Fibroblast of the aortic adventitia (primary cell): ENCODE measurements at regions not wholly inside any gene's neighbourhood (a gene's known extent, or its start where the extent isn't known, plus 50 kb on each side); places are given as distances from the start of the nearest gene placed in this dataset.

Experiments used
- DNase-seq: peaks from one replicate; pipeline ENCODE4 v3.0.0-alpha.2; 2010; ENCODE audit warnings: low read depth
- H3K4me3 ChIP-seq: 2 replicates; pipeline ENCODE4 v1.5.1; 2011; ENCODE audit warnings: low read depth, mild to moderate bottlenecking, control low read depth, low read length, moderate library complexity
- TF ChIP-seq, protein P1 (sequence below): IDR thresholded peaks from 2 replicates; pipeline ENCODE4 v1.5.1; 2011; ENCODE audit warnings: mild to moderate bottlenecking, low read length, control low read depth, inconsistent platforms; ENCODE audit not compliant: insufficient read depth

DNA sequence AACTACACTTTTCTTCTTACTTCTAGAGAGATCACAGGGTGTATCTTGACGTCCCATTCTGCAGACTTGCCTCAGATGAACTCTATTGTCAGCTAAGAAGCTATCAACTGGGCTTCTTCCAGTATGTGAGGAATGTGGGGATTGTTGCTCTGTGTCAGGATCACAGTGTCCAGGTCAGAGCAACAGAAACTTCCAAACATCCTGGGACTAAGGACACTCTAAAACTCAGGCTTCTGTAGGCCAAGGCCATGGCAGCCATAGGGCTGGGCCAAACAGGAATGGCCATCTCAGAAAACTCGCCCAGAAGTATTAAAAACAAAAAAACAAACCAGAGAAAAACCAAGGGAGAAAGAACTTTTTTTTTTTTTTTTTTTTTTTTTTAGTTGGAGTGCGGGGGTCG is 210.0 kb upstream of the CLINT1 start:
- no peak for DNase-seq

DNA sequence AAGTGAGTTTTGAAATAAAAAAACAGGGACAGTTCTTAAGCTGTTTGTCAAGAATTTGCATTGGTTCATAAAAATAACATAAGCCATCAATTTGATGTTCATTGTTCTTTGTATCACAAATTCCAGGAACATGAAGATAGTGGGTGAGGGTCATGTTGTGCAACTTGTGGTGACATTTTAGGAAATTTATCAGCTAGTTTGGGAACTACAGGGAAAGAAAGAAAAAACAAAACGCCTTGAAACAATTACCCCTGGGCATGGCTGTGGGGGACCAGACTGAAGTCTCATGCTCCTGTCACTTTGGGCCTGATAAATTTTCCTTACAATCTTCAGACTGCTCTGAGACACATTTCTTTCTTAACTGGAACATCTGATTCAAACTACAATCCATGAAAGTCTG is 207.1 kb upstream of the CLINT1 start:
- no peak for DNase-seq

More for the DNA sequence above, 210.0 kb upstream of the CLINT1 start:
- no peak overlapping the region for H3K4me3 ChIP-seq
- TF ChIP-seq, protein P1, sequence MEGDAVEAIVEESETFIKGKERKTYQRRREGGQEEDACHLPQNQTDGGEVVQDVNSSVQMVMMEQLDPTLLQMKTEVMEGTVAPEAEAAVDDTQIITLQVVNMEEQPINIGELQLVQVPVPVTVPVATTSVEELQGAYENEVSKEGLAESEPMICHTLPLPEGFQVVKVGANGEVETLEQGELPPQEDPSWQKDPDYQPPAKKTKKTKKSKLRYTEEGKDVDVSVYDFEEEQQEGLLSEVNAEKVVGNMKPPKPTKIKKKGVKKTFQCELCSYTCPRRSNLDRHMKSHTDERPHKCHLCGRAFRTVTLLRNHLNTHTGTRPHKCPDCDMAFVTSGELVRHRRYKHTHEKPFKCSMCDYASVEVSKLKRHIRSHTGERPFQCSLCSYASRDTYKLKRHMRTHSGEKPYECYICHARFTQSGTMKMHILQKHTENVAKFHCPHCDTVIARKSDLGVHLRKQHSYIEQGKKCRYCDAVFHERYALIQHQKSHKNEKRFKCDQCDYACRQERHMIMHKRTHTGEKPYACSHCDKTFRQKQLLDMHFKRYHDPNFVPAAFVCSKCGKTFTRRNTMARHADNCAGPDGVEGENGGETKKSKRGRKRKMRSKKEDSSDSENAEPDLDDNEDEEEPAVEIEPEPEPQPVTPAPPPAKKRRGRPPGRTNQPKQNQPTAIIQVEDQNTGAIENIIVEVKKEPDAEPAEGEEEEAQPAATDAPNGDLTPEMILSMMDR = no peak

DNA sequence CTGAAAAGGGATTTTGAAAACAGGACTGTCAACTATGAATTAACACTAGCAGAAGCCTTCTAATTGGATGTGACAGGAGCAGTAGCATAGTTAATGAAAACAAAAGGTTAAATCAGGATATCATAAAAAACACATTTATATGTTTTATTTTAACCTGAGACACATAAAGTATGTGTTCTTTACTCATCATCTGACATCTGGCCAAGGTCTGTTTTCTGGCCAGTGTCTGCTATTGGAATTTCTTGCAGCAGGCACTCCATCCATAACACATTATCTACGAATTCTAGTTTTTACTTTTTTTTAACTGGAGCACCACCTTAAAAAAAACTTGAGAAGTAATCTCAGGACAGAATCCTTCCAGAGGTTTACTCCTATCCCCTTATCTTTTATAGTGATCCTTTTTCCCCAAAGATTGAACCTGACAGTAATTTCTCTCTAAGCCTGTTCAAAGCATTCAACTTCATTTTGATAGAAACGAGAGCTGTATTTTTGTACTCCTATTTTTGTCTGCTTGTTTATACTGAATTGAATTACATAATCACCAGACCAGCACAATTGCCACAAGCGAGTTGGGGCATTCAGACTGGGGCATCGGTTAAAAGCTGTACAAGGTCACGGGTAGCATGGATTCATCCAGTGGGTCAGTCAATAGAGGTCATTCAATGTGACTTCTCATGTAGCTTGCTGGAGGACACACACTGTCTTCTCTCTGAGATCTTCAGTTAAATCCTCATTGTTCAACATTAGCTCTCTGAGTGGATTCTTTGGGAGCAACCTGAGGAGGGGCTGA is 205.6 kb upstream of the CLINT1 start:
- TF ChIP-seq, protein P1 = no peak
- DNase-seq = no peak

More for the DNA sequence above, 207.1 kb upstream of the CLINT1 start:
- TF ChIP-seq, protein P1 = no peak
- H3K4me3 ChIP-seq = no peak overlapping the region

DNA sequence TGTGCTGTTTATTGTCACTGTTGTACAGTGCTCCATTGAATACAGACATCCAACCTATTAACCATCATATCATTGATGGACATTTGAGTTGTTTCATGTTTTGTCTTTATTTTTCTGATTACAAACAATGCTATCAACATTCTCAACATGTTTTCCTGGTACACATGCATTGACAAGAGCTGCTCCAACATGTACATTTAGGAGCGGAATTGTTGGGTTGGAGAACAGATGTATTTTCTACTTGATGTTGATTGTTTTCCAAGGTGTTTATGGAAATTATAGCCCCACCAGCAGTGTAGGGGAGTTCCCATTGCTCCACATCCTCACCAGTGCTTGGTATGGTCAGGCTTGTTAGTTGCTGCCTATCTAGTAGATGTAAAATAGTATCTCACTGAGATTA is 204.1 kb upstream of the CLINT1 start:
- no peak for DNase-seq
- H3K4me3 ChIP-seq = no peak overlapping the region
- TF ChIP-seq, protein P1 = no peak

More for the DNA sequence above, 205.6 kb upstream of the CLINT1 start:
- H3K4me3 ChIP-seq = no peak overlapping the region

DNA sequence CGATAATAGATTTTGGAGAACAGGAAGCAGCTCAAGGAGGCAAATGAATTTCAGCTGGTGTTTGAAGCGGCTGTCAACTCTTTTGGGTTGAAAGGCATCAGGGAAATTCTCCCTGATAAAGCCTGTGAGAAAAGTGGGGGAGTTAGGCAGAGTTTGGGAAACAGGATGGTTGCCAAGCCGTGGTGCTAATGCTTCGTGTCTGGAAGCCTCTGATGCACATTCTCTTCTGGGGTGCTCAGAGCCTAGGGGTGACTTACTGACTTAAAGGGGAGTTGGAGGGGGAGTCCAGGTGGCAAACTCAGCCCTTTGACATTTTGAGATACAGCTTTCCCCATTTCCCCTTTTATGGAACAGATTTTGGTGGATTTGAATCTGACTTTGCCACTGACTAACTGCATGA is 202.5 kb upstream of the CLINT1 start:
- TF ChIP-seq, protein P1 = no peak
- no peak overlapping the region for H3K4me3 ChIP-seq
- no peak for DNase-seq

DNA sequence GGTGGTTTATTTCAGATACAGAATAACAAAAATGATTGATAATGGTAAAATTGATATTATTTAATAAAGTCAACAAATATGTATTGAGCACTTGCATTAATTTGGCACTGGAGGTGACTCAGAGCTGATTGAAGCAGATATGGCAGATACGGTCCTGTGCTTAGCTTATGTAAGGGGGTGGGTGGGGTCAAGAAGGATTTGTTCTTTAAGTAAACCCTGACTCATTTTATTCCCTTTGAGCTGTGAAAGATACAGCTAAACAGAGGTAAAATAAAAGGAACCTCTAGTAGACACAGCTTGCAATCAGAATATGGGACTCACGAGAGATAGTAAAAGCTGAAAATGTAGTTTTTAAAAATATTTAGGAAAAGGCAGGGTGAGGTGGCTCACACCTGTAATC is 201.3 kb upstream of the CLINT1 start:
- TF ChIP-seq, protein P1 = no peak
- H3K4me3 ChIP-seq = no peak overlapping the region
- no peak for DNase-seq
